K562 (cell line): ENCODE measurements at regions not wholly inside any gene's neighbourhood (a gene's known extent, or its start where the extent isn't known, plus 50 kb on each side); places are given as distances from the start of the nearest gene placed in this dataset.

Source experiments
- ATAC-seq: fragments of 200-7000 bp; cut with Tn5 transposase; 3 replicates; pipeline ENCODE4 v1.9.1; 2020; ENCODE audit warnings: moderate library complexity
- BruUV-seq: library from RNA; stranded (reverse); fragments of 400-500 nt; replicated peaks from 2 replicates; lab custom pipeline; 2021; lab: Mats Ljungman, UMichigan
- CTCF ChIA-PET: fragments of 300-600 bp; formaldehyde crosslinking; extraction: SDS; loops from one replicate; lab custom pipeline; 2021; ENCODE audit warnings: low intra/inter-chr PET ratio; lab: Yijun Ruan, JAX
- POLR2A ChIA-PET: fragments of 300-600, 350-650 bp; sonication (Branson Sonifier 250); formaldehyde crosslinking; extraction: SDS; loops from one replicate; lab custom pipeline; 2021; ENCODE audit warnings: antibody characterized with exemption, inconsistent platforms; lab: Yijun Ruan, JAX
- DNase-seq, 4 experiments: peaks; one replicate each; pipeline versions ENCODE4 v3.0.0 to v3.0.0-alpha.2; 2011 to 2018; ENCODE audit warnings: low spot score in 3 of 4, mixed read lengths in 3 of 4; ENCODE audit errors: extremely low read depth in 1 of 4
- FAIRE-seq: peaks from 2 replicates; lab custom pipeline; 2011; peaks lifted over from hg19 to GRCh38; lab: Jason Lieb, UNC
- H2AFZ ChIP-seq: 2 replicates; pipeline ENCODE4 v1.6.0; 2011; ENCODE audit warnings: low read depth, low read length, control low read depth, inconsistent platforms
- H3K27ac ChIP-seq: fragments of 200-600 bp; 3 replicates; pipeline ENCODE4 v1.8.0; 2011; ENCODE audit warnings: low read depth, mild to moderate bottlenecking, control low read depth, inconsistent platforms, low read length, moderate library complexity, mixed read lengths; ENCODE audit errors: extremely low read depth
- H3K27me3 ChIP-seq, 2 experiments: fragments of 300-600 bp in 1 of 2; 2 replicates in 1 of 2; 3 replicates in 1 of 2; pipeline versions ENCODE4 v1.6.0 to v1.8.0; 2011; ENCODE audit warnings: inconsistent platforms in 2 of 2, low read length in 2 of 2, mild to moderate bottlenecking in 1 of 2, mixed read lengths in 1 of 2, moderate library complexity in 1 of 2; ENCODE audit not compliant: control insufficient read depth in 2 of 2, insufficient read depth in 2 of 2
- H3K36me3 ChIP-seq: fragments of 300-600 bp; 3 replicates; pipeline ENCODE4 v1.8.0; 2011; ENCODE audit warnings: mild to moderate bottlenecking, low read length, inconsistent platforms; ENCODE audit not compliant: control insufficient read depth, insufficient read depth
- H3K4me1 ChIP-seq, 2 experiments: fragments of 200-600 bp in 1 of 2; replicated peaks in 1 of 2; 2 replicates in 1 of 2; 3 replicates in 1 of 2; pipeline versions ENCODE4 v1.5.1 to v1.8.0; 2011; ENCODE audit warnings: inconsistent platforms in 2 of 2, low read length in 2 of 2, mild to moderate bottlenecking in 1 of 2, mixed read lengths in 1 of 2, moderate library complexity in 1 of 2; ENCODE audit not compliant: control insufficient read depth in 2 of 2, insufficient read depth in 2 of 2
- H3K4me2 ChIP-seq: 2 replicates; pipeline ENCODE4 v1.6.1; 2011; ENCODE audit warnings: low read length, control low read depth, inconsistent platforms, mixed read lengths; ENCODE audit not compliant: insufficient read depth
- H3K4me3 ChIP-seq: fragments of 200-600 bp; sonication (generic), shearing (Covaris generic); 2 replicates; pipeline ENCODE4 v1.5.1; 2016; ENCODE audit warnings: control low read depth, inconsistent platforms
- H3K79me2 ChIP-seq: fragments of 200-600 bp; 3 replicates; pipeline ENCODE4 v1.8.0; 2011; ENCODE audit warnings: low read length, inconsistent platforms; ENCODE audit not compliant: control insufficient read depth, insufficient read depth
- H3K9ac ChIP-seq, 2 experiments: 2 replicates each; pipeline versions ENCODE4 v1.6.0 to v1.6.1; 2011; ENCODE audit warnings: low read depth in 2 of 2, low read length in 2 of 2, control low read depth in 1 of 2, inconsistent platforms in 1 of 2, mild to moderate bottlenecking in 1 of 2, mixed read lengths in 1 of 2; ENCODE audit not compliant: insufficient read depth in 1 of 2
- H3K9me1 ChIP-seq: one replicate; pipeline ENCODE4 v1.6.0; 2011; ENCODE audit warnings: inconsistent platforms, mild to moderate bottlenecking, low read length, moderate library complexity; ENCODE audit not compliant: control insufficient read depth, insufficient read depth
- H3K9me3 ChIP-seq: replicated peaks from 2 replicates; pipeline ENCODE4 v1.5.1; 2011; ENCODE audit warnings: low read depth, low read length, inconsistent platforms; ENCODE audit not compliant: control insufficient read depth, insufficient read depth
- H4K20me1 ChIP-seq: replicated peaks from 2 replicates; pipeline ENCODE4 v1.6.1; 2011; ENCODE audit warnings: low read length, inconsistent platforms, mixed read lengths; ENCODE audit not compliant: control insufficient read depth, insufficient read depth
- CLOCK ChIP-seq: fragments of 250-450 bp; sonication (Bioruptor Pico); IDR thresholded peaks from 2 replicates; pipeline ENCODE4 v1.4.0; 2020; ENCODE audit warnings: mild to moderate bottlenecking, moderate library complexity, borderline replicate concordance
- ELF4 ChIP-seq: fragments of 450-650 bp; formaldehyde crosslinking; IDR thresholded peaks from 2 replicates; pipeline ENCODE4 v1.4.0; 2022; ENCODE audit warnings: missing genetic modification characterization
- EP300 ChIP-seq: IDR thresholded peaks from 2 replicates; pipeline ENCODE4 v1.6.1; 2012; ENCODE audit warnings: low read length, improper control_type of control experiment
- HDGF ChIP-seq: fragments of 450-650 bp; IDR thresholded peaks from 2 replicates; pipeline ENCODE4 v1.6.1; 2016
- KLF1 ChIP-seq: fragments of 450-650 bp; IDR thresholded peaks from 2 replicates; pipeline ENCODE4 v1.6.1; 2016; ENCODE audit warnings: missing genetic modification characterization, missing compliant biosample characterization
- POLR2B ChIP-seq: fragments of 450-650 bp; IDR thresholded peaks from 2 replicates; pipeline ENCODE4 v1.6.1; 2018; ENCODE audit warnings: low read depth; ENCODE audit not compliant: partially characterized antibody
- RBM17 ChIP-seq: fragments of 200-400 bp; formaldehyde crosslinking; IDR thresholded peaks from 2 replicates; pipeline ENCODE4 v1.6.1; 2017; ENCODE audit warnings: low read depth, mild to moderate bottlenecking, low read length, borderline replicate concordance
- SIRT6 ChIP-seq: IDR thresholded peaks from one replicate; pipeline ENCODE4 v1.6.1; 2012; ENCODE audit warnings: low read depth, mild to moderate bottlenecking, control low read depth, inconsistent platforms, low read length, moderate library complexity
- TCF7 ChIP-seq: sonication (generic); IDR thresholded peaks from 2 replicates; pipeline ENCODE4 v1.6.1; 2016; ENCODE audit warnings: antibody characterized with exemption, borderline replicate concordance
- ZNF212 ChIP-seq: fragments of 450-650 bp; formaldehyde crosslinking; IDR thresholded peaks from 2 replicates; pipeline ENCODE4 v1.4.0; 2020; ENCODE audit warnings: mild to moderate bottlenecking
- ZNF449 ChIP-seq: fragments of 250-450 bp; sonication (Bioruptor Pico); IDR thresholded peaks from 2 replicates; pipeline ENCODE4 v1.8.0; 2022; ENCODE audit warnings: moderate library complexity, mild to moderate bottlenecking, inconsistent platforms
- WGBS: fragments of 100-300 bp; shearing (Covaris generic); methylation state at CpG from one replicate; pipeline ENCODE4 v1.1.6; 2016; ENCODE audit warnings: low coverage, mixed read lengths; ENCODE audit not compliant: insufficient coverage; ENCODE audit errors: missing lambda C conversion rate; 5-methylcytosine and 5-hydroxymethylcytosine counted together
- in situ Hi-C: fragments of 300-500 bp; cut with MboI; formaldehyde crosslinking; loops from 4 replicates; pipeline ENCODE4 v1.15.0; 2018; ENCODE audit warnings: inconsistent platforms, mixed read lengths
- intact Hi-C: fragments of 100-400 bp; cut with micrococcal nuclease; formaldehyde crosslinking; loops from 2 replicates; pipeline ENCODE4 v1.14.2; 2022
- TF ChIP-seq, protein P1 (sequence below): sonication (generic); formaldehyde crosslinking; IDR thresholded peaks from 2 replicates; pipeline ENCODE4 v1.8.0; 2023; ENCODE audit warnings: missing genetic modification reagents, mild to moderate bottlenecking, borderline replicate concordance

DNA sequence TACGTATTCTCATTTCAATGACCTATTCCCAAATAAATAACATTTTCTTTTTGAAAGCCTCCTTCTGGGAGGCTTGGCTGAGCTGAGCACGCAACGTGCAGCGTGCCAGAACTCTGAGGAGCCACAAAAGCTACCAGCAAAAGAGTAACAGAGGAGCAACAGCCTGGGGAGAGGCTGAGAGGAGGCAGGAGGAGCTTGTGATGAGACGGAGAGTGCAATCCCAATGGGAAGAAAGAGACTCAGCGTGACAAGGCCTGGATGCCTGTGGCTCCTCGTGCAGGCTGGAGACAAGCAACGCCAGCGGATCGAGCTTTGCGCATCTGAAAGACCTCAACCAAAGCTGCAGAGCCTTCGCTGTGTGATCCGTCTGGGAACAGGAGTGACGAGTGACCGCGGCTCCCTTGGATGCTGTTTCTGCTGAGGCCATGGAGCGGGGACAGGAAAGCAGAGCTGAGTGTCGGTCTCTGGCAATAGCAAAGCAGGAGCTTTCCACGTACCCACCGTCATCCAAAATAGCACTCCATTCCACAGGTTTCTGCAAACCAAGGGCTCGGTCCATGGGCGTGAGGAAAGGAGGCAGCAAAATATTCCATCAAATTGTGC lies 171.7 kb upstream of the PFKP start (continued):
- no peak for TF ChIP-seq ZNF449
- TF ChIP-seq HDGF = no peak
- no peak for TF ChIP-seq RBM17
- TF ChIP-seq SIRT6 = no peak

DNA sequence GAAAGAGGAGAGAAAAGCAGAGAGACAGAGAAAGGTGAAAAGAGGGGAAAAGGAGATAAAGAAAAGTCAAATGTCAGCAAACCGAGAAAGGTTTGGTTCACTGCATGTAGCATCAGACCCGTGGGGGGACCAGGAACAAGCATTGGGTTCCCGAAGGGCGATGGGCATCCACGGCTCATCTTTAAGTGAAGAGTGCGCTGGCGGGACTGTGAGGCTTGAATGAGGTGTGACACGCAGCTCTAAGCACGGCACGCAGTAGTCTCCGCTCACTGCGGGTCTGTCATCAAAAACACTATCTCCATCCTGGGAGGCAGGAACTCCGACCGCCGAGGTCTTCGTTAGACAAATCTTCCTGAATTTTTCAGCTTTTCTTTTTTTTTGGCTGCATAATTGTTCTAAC lies 173.4 kb upstream of the PFKP start:
- 5% methylated on average over 16 of the region's 16 CpGs for WGBS
- H3K79me2 ChIP-seq = no peaks in the 10 kb centered on the region
- H3K4me3 ChIP-seq = no peak overlapping the region
- ATAC-seq (no peak), FAIRE-seq (no peak), DNase-seq (no peak)
- H3K27me3 ChIP-seq = peaks cover 29 to 60% of the 10 kb centered on the region in 2 experiments; a peak in 3 of 5 replicates
- no peak overlapping the region for H2AFZ ChIP-seq
- POLR2A ChIA-PET = no interaction called here
- no peaks in the 10 kb centered on the region for H4K20me1 ChIP-seq
- H3K9me1 ChIP-seq = no peaks in the 10 kb centered on the region
- no TSS peak for BruUV-seq
- in situ Hi-C loops = no loop called here
- H3K27ac ChIP-seq = no peak overlapping the region
- no peaks in the 10 kb centered on the region for H3K9me3 ChIP-seq
- H3K4me2 ChIP-seq = no peak overlapping the region
- H3K36me3 ChIP-seq = no peaks in the 10 kb centered on the region
- intact Hi-C loops = no loop called here
- no peak overlapping the region for H3K9ac ChIP-seq
- CTCF ChIA-PET = no interaction called here
- H3K4me1 ChIP-seq = no peaks in the 10 kb centered on the region; a peak in 1 of 5 replicates
- TF ChIP-seq POLR2B (no peak), ZNF212 (no peak), KLF1 (tag) (no peak), EP300 (no peak), CLOCK (CRISPR knock-in tag) (no peak), ELF4 (CRISPR knock-in tag) (no peak), TCF7 (no peak)
- TF ChIP-seq, protein P1, sequence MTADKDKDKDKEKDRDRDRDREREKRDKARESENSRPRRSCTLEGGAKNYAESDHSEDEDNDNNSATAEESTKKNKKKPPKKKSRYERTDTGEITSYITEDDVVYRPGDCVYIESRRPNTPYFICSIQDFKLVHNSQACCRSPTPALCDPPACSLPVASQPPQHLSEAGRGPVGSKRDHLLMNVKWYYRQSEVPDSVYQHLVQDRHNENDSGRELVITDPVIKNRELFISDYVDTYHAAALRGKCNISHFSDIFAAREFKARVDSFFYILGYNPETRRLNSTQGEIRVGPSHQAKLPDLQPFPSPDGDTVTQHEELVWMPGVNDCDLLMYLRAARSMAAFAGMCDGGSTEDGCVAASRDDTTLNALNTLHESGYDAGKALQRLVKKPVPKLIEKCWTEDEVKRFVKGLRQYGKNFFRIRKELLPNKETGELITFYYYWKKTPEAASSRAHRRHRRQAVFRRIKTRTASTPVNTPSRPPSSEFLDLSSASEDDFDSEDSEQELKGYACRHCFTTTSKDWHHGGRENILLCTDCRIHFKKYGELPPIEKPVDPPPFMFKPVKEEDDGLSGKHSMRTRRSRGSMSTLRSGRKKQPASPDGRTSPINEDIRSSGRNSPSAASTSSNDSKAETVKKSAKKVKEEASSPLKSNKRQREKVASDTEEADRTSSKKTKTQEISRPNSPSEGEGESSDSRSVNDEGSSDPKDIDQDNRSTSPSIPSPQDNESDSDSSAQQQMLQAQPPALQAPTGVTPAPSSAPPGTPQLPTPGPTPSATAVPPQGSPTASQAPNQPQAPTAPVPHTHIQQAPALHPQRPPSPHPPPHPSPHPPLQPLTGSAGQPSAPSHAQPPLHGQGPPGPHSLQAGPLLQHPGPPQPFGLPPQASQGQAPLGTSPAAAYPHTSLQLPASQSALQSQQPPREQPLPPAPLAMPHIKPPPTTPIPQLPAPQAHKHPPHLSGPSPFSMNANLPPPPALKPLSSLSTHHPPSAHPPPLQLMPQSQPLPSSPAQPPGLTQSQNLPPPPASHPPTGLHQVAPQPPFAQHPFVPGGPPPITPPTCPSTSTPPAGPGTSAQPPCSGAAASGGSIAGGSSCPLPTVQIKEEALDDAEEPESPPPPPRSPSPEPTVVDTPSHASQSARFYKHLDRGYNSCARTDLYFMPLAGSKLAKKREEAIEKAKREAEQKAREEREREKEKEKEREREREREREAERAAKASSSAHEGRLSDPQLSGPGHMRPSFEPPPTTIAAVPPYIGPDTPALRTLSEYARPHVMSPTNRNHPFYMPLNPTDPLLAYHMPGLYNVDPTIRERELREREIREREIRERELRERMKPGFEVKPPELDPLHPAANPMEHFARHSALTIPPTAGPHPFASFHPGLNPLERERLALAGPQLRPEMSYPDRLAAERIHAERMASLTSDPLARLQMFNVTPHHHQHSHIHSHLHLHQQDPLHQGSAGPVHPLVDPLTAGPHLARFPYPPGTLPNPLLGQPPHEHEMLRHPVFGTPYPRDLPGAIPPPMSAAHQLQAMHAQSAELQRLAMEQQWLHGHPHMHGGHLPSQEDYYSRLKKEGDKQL = no peak
